ENCODE measurements at regions not wholly inside any gene's neighbourhood (a gene's known extent, or its start where the extent isn't known, plus 50 kb on each side); places are given as distances from the start of the nearest gene placed in this dataset.
A peak's percentile ranks its signal among the peaks of the same experiment; 100 is the strongest.

- peak; percentile 53 for TF ChIP-seq CTCF (IDR thresholded peaks at IDR 0.05; ENCODE audit: low read depth, low read length)
- no peak for TF ChIP-seq EZH2phosphoT487 (IDR thresholded peaks at IDR 0.05; ENCODE audit: low read depth)
These were observed 259.1 kb downstream of the HDGFL1 start for GRCh38 chr6:22828179-22829062.

All from OCI-LY3 (cell line).